ENCODE measurements at regions not wholly inside any gene's neighbourhood (a gene's known extent, or its start where the extent isn't known, plus 50 kb on each side); places are given as distances from the start of the nearest gene placed in this dataset.
"Not testable (repeated sequence)": the region's sequence is repeated elsewhere in the genome, so short reads cannot be mapped to it uniquely, and the experiment has no call there.

- no peak for FAIRE-seq
These were observed 244.2 kb upstream of the SERP2 start for GRCh38 chr13:44129418-44129817.

DNA sequence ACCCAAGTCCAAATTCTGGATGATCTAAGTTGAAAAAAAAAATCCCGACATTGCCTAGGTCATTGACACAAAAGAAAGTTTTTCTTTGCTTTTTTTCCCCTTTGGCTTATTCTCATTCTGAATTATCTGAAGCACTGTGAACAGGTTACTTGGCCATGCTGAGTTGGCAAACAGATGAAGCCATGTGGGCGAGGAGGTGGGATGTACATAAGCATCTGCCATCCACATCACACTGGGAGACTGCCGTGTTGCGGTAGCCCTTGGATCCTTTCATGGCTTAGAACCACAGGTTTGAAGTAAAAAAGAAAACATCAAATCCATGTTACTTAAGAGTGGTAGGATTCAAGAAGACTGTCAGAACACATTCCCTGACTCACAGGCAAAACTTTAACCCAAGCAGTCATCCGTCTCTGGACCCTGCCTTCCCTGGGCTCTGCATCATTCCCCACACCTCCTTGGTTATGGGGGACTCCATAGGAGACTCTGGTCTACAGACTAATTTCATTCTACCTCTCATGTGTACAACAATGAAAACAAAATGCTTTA, 242.5 kb upstream of the SERP2 start:
- FAIRE-seq: no peak

- FAIRE-seq: no peak
These were observed 240.9 kb upstream of the SERP2 start for GRCh38 chr13:44132710-44133109.

DNA sequence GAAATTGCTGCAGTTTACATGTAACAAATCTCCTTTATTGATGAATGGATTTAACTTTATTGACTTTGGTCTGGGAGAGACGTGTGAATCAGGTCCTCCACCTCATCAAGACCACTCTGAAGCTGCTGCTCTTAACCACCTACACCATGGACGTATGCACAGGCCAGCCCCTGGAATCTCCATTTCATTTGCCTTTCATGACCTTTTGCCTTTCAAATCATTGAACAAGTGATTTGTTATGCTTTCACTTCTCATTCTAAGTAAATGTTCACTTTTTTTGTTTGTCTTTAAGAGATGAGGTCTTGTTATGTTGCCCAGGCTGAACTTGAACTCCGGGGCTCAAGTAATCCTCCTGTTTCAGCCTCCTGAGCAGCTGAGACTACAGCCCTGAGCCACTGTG, 240.0 kb upstream of the SERP2 start:
- FAIRE-seq: no peak

DNA sequence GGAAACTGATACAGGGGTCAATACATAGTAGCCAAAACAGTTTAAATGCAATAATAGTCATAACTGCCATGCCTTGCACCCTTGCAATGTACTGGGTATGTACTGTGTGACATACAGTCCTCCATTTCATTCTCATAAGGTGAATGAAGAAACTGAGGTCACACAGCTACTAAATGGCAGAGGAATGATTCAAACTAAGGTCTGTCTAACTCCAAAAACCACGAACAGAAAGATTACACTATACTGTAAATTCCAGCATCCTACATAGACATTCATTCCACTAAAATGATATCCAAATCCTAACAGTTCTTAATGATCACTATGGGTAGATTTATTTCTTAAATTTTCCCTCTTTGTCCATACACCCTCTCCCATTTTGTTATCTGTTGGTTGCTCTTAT, 238.1 kb upstream of the SERP2 start:
- no peak for FAIRE-seq

DNA sequence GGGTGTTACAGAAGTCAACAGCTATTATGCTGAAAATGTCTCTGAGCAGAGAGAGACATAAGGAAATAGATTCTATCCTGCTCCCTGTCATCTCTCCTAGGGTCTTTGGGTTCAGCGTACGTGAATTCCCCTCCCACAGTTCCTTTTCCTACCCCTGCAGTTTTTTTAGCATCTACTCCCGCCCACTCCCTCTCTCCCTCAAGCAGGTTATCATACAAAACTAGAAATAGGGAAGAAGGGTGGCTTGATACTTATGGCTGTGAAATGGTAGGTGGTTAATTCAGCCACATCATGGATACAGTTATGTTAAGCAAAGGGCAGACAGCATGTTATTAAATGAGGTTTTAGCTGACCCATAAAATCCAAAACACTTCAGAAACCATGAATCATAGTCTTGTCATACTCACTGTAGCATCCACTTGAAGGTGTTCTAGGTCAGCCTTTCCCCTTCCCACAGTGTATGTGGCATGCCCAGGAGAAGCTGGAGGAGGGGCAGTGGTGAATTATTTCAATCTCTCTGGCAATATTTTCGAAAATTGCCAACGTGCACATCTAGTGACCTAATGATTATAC, 236.8 kb upstream of the SERP2 start:
- FAIRE-seq: no peak

DNA sequence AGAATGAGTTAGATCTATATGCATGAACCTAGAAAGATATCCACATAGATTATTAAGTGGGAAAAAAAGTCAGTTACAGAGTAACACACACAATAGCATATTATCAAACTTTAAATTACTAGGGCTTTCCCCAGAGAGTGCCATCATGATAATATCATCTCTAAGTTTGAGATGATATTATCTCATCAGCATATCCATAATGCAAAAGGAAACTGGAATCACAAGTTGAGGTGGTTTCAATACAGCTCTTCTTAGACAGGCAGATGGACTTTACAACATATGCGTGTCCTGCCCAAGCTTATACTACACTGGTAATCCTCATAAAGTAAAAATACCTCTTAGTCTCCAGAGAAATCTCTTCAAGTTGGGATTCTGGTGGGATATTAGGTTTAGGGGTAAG, 236.2 kb upstream of the SERP2 start:
- FAIRE-seq: no peak

- no peak for FAIRE-seq
These were observed 233.5 kb upstream of the SERP2 start for GRCh38 chr13:44140146-44140545.

DNA sequence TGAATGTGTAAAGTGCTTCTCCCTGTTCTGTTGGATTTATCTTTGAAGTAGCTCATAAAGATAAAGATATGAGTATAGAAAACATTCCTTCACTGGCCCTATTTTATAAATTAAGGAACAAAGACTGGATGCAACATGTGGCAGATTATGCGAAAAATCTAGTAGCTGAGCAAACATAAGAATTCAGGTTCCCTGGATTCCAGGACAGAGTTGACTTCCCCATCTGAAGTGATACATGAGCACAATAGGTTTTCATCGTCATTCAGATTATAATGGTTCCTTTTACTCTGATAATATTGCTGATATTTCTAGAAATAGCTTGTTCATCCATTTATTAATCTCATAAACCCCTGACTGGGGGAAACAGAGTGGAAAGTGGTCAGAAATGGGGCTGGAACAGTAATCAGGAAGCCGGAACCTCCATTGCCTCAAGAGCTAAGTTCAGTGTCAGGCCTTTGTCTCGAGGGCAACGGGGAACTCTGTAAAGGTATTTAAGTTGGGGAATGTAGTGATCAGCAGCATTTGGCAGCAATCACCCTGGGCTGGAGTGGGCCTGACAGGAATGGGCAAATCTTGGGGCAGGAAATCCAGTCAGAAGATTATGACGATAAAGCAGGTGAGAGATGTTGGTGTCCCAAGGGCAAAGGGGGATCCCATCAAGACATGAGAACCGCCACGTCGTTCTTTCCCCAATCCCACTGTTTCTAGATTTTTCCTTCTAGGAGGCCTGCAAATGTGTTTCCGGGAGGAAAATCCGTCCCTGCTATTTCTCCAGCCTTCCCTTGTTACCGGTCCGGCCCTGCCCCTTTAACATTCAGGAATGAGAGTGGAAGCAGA, 232.5 kb upstream of the SERP2 start:
- no peak for FAIRE-seq

DNA sequence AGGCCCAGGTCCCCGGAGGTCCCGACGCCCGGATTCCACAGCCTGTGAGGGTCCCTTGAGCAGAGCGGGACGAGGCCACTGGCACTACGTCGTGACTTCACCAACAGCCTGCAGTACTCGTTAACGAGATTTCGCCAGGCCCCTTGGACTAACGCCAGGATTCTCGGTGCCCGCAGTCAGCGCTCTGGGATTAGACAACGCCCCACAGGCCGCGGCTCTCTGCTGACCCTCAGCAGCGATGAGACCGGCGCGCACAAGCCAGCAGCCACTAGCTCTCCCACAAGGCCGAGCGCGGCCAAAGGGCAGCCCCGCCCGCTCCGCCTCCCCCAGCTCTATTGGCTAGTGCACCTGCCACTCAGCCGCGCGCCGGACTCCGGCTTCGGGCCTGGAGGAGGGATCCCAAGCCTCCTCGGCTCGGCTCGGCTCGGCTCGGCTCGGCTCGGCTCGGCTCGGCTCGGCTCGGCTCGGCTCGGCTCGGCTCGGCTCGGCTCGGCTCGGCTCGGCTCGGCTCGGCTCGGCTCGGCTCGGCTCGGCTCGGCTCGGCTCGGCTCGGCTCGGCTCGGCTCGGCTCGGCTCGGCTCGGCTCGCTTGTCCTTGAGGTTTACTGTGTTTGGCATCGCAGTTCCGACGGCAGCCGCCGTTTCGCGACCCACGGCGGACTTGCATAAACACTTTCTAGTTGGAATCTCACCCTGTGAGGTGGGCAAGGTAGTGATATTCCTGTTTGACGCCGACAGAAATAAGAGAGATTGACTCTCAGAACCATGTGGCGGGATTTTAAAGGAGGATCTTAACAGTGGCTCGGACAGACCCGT, 231.7 kb upstream of the SERP2 start:
- no peak for FAIRE-seq

DNA sequence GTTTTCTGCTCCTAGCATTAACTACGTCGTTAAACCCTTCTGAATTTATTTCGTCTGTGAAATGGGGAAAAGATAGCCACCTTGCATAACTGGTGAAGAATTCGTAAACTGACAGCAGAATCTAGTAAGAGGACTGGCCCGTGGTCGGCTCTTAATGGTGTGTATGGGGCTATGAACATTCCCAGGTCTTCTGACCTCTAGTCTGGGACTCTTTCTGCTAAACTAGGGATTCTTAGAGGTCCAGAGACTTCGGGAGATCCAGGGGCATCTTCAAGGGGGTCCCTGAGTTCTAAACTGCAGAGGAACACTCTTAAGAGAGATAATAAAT, 231.1 kb upstream of the SERP2 start:
- FAIRE-seq: no peak

GRCh38 chr13:44142941-44143665, 230.5 kb upstream of the SERP2 start:
- FAIRE-seq: no peak

- FAIRE-seq: no peak
These were observed 227.5 kb upstream of the SERP2 start for GRCh38 chr13:44146138-44146537.

DNA sequence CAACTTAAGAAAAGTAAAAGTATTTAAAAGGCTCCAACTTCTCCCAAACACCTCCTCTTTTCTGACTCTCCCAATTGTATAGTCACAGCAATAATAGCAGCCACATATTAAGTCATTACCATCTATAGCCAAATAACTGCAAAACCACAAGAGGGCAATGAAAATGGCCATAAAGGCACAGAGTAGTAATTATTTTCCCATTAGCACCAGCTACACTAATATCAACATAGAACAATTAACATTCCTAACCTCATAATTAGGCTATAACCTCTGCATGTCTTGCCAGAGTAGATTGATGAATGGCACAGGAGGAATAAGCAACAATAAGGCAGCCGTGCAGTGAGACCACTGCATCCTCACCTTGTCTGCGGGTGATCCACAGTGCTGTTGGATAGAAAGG, 226.4 kb upstream of the SERP2 start:
- no peak for FAIRE-seq

- no peak for FAIRE-seq
These were observed 226.0 kb upstream of the SERP2 start for GRCh38 chr13:44147648-44148047.

- FAIRE-seq: no peak
These were observed 225.3 kb upstream of the SERP2 start for GRCh38 chr13:44148159-44148914.

GRCh38 chr13:44149231-44149630, 224.4 kb upstream of the SERP2 start:
- FAIRE-seq: not testable (repeated sequence)

DNA sequence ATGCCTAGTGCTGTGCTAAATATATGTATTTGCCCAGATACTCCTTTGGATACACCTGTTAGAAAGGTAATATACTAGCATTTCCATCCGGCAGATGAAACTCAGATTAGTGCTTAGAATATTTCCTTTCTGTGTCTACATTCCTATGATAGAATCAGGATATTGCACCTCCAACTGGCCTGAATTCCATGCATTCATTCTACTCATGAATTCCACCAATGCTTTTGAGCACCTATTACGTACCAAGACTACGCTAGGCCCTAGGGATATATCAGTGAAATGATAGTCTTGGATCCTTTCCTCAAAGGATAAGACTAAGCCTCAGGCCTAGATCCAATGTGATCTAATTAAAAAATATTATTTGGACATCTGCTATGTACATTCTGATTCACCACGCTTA, 223.8 kb upstream of the SERP2 start:
- FAIRE-seq: no peak

GRCh38 chr13:44151474-44151873, 222.2 kb upstream of the SERP2 start:
- FAIRE-seq: no peak

DNA sequence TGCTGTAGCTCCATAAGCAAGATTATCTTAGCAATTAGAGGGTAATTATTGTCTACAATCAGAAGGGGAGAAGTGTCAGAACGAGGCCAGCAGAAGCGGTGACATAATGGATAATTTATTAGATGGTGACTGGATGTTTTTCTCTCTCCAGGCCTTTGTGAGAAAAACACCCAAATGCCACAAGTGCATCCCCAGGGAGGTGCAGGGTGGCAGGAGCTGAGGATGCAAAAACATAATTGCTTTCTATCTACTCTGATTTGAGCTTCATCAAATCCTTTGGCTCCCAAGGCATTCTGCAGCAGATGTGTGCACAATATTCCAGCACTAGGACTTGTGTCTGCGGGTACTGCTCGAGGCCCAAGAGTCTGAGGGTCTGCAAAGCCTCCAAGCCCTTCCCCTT, 220.1 kb upstream of the SERP2 start:
- FAIRE-seq: no peak

GRCh38 chr13:44155422-44156293, 218.0 kb upstream of the SERP2 start:
- FAIRE-seq: no peak
